ENCODE measurements at regions not wholly inside any gene's neighbourhood (a gene's known extent, or its start where the extent isn't known, plus 50 kb on each side); places are given as distances from the start of the nearest gene placed in this dataset.

- no peaks in the 10 kb centered on the region for H3K9me3 ChIP-seq
- intact Hi-C loops (cut with DNase I): loop anchor here in 3 of 10 donors (10.0 kb wide), 2 partner anchors 55 to 165 kb away; no protein-coding TSS in a partner anchor
- H3K4me1 ChIP-seq: no peaks in the 10 kb centered on the region
- H3K27me3 ChIP-seq: no peaks in the 10 kb centered on the region
- H3K36me3 ChIP-seq: no peaks in the 10 kb centered on the region
- H3K4me3 ChIP-seq: no peak overlapping the region
- 30 to 37% methylated on average over 2 of the region's 2 CpGs for WGBS, 2 donors
- ATAC-seq (no peak), DNase-seq (no peak)
- H3K27ac ChIP-seq: no peak overlapping the region
- no peak for TF ChIP-seq CTCF (IDR thresholded peaks at IDR 0.05)
Observed at GRCh38 chr21:32089766-32090165, 189.1 kb downstream of the MIS18A start.

DNA sequence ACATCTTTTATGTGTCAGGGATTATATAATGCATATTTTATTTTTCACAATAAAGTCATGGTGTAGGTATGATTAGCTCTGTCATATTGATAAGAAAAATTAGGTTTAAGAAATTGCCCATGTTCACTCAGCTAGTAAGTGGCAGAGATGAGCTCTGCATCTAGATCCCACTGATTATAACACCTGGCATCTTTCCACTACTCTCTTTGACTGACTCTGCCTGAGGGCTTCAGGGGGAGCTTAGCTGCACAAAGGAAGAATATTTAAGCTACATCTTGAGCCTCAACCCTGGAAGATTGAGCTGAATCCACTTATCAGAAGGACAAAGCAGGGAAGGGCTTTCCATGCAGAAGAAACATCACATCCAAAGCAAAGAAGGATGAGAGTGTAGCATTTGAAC is 190.4 kb downstream of the MIS18A start:
- no peaks in the 10 kb centered on the region for H3K36me3 ChIP-seq
- no peak for DNase-seq
- H3K27ac ChIP-seq: no peak overlapping the region
- ATAC-seq: no peak
- H3K27me3 ChIP-seq: no peaks in the 10 kb centered on the region
- no peak for TF ChIP-seq CTCF (IDR thresholded peaks at IDR 0.05)
- no peak overlapping the region for H3K4me3 ChIP-seq
- H3K4me1 ChIP-seq: no peaks in the 10 kb centered on the region
- no peaks in the 10 kb centered on the region for H3K9me3 ChIP-seq
- intact Hi-C loops (cut with DNase I): loop anchor here in 1 of 10 donors (10.0 kb wide), 1 partner anchor 54 kb away; no protein-coding TSS in a partner anchor

- no peaks in the 10 kb centered on the region for H3K9me3 ChIP-seq
- DNase-seq: no peak
- ATAC-seq: no peak
- no peak for TF ChIP-seq CTCF (IDR thresholded peaks at IDR 0.05)
- no peaks in the 10 kb centered on the region for H3K4me1 ChIP-seq
- WGBS, 2 donors: 49 to 53% methylated on average over 1 of the region's 1 CpG
- no peak overlapping the region for H3K27ac ChIP-seq
- no peaks in the 10 kb centered on the region for H3K27me3 ChIP-seq
- H3K36me3 ChIP-seq: no peaks in the 10 kb centered on the region
- H3K4me3 ChIP-seq: no peak overlapping the region
- intact Hi-C loops (cut with DNase I): loop anchor here in 1 of 10 donors (10.0 kb wide), 1 partner anchor 53 kb away; no protein-coding TSS in a partner anchor
Observed at GRCh38 chr21:32087447-32087846, 191.4 kb downstream of the MIS18A start.

DNA sequence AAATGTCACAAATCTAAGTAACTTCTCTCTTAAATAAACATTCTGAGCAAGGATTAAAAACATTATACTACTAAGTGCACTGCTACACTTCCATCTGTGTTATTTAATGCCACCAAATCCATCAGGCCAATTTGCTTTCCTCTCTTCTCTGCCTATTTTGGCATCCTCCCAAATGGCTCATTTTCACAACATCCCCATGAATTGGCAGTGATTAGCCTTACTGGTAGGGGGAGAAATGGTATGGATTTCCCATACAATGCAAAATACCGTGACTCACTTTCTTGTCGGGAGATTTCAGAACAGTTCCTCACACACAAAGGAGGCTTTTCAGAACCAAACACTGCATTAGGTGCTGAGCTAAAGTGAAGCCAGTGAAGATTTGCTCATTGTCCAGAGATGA is 195.7 kb downstream of the MIS18A start:
- intact Hi-C loops (cut with DNase I): loop anchor here in 1 of 10 donors (10.0 kb wide), 1 partner anchor 48 kb away; no protein-coding TSS in a partner anchor
- Histone ChIP-seq H3K27ac (no peak overlapping the region), H3K4me1 (no peaks in the 10 kb centered on the region), H3K36me3 (no peaks in the 10 kb centered on the region), H3K9me3 (no peaks in the 10 kb centered on the region), H3K4me3 (no peak overlapping the region), H3K27me3 (no peaks in the 10 kb centered on the region)
- no peak for DNase-seq
- 67 to 74% methylated on average over 2 of the region's 2 CpGs for WGBS, 2 donors
- TF ChIP-seq CTCF (IDR thresholded peaks at IDR 0.05): no peak
- no peak for ATAC-seq
